HEK293T (cell line): ENCODE measurements at regions not wholly inside any gene's neighbourhood (a gene's known extent, or its start where the extent isn't known, plus 50 kb on each side); places are given as distances from the start of the nearest gene placed in this dataset.

Experiments
- CTCF ChIA-PET: fragments of 350-600 bp; formaldehyde crosslinking; extraction: SDS; loops from one replicate; lab custom pipeline; 2021; ENCODE audit warnings: antibody characterized with exemption, inconsistent platforms; lab: Yijun Ruan, JAX
- POLR2A ChIA-PET: fragments of 350-600 bp; formaldehyde crosslinking; extraction: SDS; loops from one replicate; lab custom pipeline; 2020; ENCODE audit warnings: antibody characterized with exemption, inconsistent platforms; lab: Yijun Ruan, JAX
- DNase-seq: peaks from one replicate; pipeline ENCODE4 v3.0.0; 2012; ENCODE audit warnings: mixed read lengths; ENCODE audit errors: extremely low spot score
- ARNT ChIP-seq: fragments of 450-650 bp; IDR thresholded peaks from 2 replicates; pipeline ENCODE4 v1.6.1; 2017; ENCODE audit warnings: mild to moderate bottlenecking
- BHLHE40 ChIP-seq: fragments of 450-650 bp; IDR thresholded peaks from 2 replicates; pipeline ENCODE4 v1.6.1; 2016; ENCODE audit warnings: mild to moderate bottlenecking, moderate library complexity, borderline replicate concordance
- CTBP1 ChIP-seq: fragments of 450-650 bp; IDR thresholded peaks from 2 replicates; pipeline ENCODE4 v1.6.1; 2016; ENCODE audit warnings: borderline replicate concordance
- ELF4 ChIP-seq: fragments of 450-650 bp; IDR thresholded peaks from 2 replicates; pipeline ENCODE4 v1.6.1; 2017; ENCODE audit warnings: antibody characterized with exemption
- FOXA1 ChIP-seq: fragments of 450-650 bp; IDR thresholded peaks from 2 replicates; pipeline ENCODE4 v1.6.1; 2016; ENCODE audit warnings: mild to moderate bottlenecking
- FOXK2 ChIP-seq: fragments of 450-650 bp; IDR thresholded peaks from 2 replicates; pipeline ENCODE4 v1.6.1; 2016; ENCODE audit warnings: mild to moderate bottlenecking
- FOXM1 ChIP-seq: fragments of 450-650 bp; IDR thresholded peaks from 2 replicates; pipeline ENCODE4 v1.6.1; 2017; ENCODE audit warnings: mild to moderate bottlenecking, borderline replicate concordance
- HDGF ChIP-seq: fragments of 450-650 bp; IDR thresholded peaks from 2 replicates; pipeline ENCODE4 v1.6.1; 2017; ENCODE audit warnings: antibody characterized with exemption, borderline replicate concordance
- L3MBTL2 ChIP-seq: fragments of 450-650 bp; conservative IDR thresholded peaks from 2 replicates; pipeline ENCODE4 v1.6.1; 2016; ENCODE audit warnings: mild to moderate bottlenecking
- LEF1 ChIP-seq: fragments of 450-650 bp; IDR thresholded peaks from 2 replicates; pipeline ENCODE4 v1.6.1; 2017; ENCODE audit warnings: mild to moderate bottlenecking, borderline replicate concordance
- NFRKB ChIP-seq: fragments of 450-650 bp; IDR thresholded peaks from 2 replicates; pipeline ENCODE4 v1.6.1; 2016; ENCODE audit warnings: mild to moderate bottlenecking, moderate library complexity
- SP1 ChIP-seq: fragments of 450-650 bp; IDR thresholded peaks from 2 replicates; pipeline ENCODE4 v1.6.1; 2017
- SUZ12 ChIP-seq: fragments of 450-650 bp; IDR thresholded peaks from 2 replicates; pipeline ENCODE4 v1.6.1; 2016; ENCODE audit warnings: mild to moderate bottlenecking
- TARDBP ChIP-seq: fragments of 450-650 bp; IDR thresholded peaks from 2 replicates; pipeline ENCODE4 v1.6.1; 2016
- ZNF384 ChIP-seq: fragments of 450-650 bp; IDR thresholded peaks from 2 replicates; pipeline ENCODE4 v1.6.1; 2016
- TF ChIP-seq, protein P1 (sequence below): fragments of 450-650 bp; IDR thresholded peaks from 2 replicates; pipeline ENCODE4 v1.6.1; 2016

DNA sequence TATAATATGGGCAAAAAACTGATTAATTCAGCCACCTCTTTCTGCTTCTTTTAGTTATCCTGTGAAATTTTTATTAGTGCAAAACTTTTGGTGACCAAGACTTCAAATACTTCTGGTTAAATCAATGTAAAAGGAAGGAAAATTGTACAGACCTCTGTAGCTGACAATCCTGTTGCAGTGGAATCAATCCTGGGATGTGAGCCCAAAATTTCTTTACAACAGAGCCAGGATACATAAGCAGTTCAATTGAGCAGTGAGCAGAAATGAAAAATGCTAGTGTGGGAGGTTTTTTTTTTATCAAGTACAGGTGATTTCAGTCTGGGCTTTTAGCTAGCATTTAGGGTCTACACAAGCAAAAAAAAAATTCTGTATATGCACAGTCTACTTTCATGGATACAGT, 398.0 kb downstream of the OTOL1 start:
- TF ChIP-seq LEF1 (no peak), L3MBTL2 (no peak)
- ChIA-PET POLR2A (no interaction called here), CTCF (no interaction called here)
- DNase-seq, result no peak

- POLR2A ChIA-PET, result no interaction called here
- TF ChIP-seq NFRKB, result no peak
- TF ChIP-seq SUZ12, result no peak
- TF ChIP-seq, protein P1, sequence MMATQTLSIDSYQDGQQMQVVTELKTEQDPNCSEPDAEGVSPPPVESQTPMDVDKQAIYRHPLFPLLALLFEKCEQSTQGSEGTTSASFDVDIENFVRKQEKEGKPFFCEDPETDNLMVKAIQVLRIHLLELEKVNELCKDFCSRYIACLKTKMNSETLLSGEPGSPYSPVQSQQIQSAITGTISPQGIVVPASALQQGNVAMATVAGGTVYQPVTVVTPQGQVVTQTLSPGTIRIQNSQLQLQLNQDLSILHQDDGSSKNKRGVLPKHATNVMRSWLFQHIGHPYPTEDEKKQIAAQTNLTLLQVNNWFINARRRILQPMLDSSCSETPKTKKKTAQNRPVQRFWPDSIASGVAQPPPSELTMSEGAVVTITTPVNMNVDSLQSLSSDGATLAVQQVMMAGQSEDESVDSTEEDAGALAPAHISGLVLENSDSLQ, result 0 out of 2 replicates have a peak, but pooled peaks have one; percentile 14
- no peak for DNase-seq
- CTCF ChIA-PET, result no interaction called here
Measured at GRCh38 chr3:161905520-161906132, 409.0 kb downstream of the OTOL1 start.

- ChIA-PET CTCF (interaction anchor here (0.7 kb wide), 1 partner anchor 364 kb away, joined by 3 read pairs; no protein-coding TSS in a partner anchor), POLR2A (no interaction called here)
- DNase-seq, result no peak
- no peak for TF ChIP-seq ARNT
- TF ChIP-seq LEF1, result no peak
- no peak for TF ChIP-seq FOXM1
- no peak for TF ChIP-seq ZNF384
- no peak for TF ChIP-seq FOXK2
- no peak for TF ChIP-seq FOXA1
- TF ChIP-seq CTBP1, result no peak
- TF ChIP-seq HDGF, result no peak
- TF ChIP-seq TARDBP, result no peak
- TF ChIP-seq SUZ12, result no peak
- TF ChIP-seq ELF4, result no peak
- TF ChIP-seq, protein P1, result no peak
- TF ChIP-seq BHLHE40, result no peak
- TF ChIP-seq NFRKB, result no peak
- TF ChIP-seq L3MBTL2, result no peak
- TF ChIP-seq SP1, result no peak
Measured at GRCh38 chr3:161913786-161914389, 417.3 kb downstream of the OTOL1 start.

DNA sequence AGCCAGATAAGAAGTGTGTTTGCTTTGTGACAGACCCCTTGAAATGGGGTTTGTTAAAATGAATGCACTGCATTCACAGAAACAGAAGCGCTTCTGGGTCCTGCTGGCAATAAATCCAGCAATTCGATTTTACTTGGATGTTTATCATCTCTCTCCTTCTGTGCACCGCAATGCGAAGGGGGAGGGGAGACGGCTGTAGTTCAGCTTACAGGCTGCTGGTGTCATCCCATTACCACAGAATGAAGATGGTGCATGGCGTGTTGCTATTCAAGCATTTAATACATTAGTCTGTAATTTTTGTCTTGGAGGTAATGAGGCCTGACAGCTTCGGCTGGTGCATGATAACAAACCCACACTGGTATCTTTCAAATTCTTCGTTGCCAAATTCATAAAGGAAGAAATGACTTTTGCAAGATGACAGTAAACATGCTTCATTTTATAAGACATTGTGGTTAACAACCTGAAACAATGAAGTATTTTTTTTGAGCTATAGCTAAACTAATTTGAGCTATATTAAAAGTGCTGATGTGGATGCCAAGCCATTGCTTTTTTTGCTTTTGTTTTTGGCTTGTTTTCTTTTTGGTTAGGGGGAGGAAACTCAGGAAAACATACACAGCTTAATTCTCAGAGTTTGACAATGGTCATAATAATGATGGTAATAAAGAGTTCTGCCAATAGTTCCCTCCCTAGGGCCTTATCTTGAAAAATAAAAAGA, 418.3 kb downstream of the OTOL1 start:
- TF ChIP-seq FOXA1, result no peak
- DNase-seq, result peak; percentile 31
- ChIA-PET CTCF (interaction anchor here (0.8 kb wide), 1 partner anchor 9 kb away, joined by 3 read pairs; no protein-coding TSS in a partner anchor), POLR2A (no interaction called here)

GRCh38 chr3:161915418-161915750, 418.8 kb downstream of the OTOL1 start:
- POLR2A ChIA-PET, result no interaction called here
- TF ChIP-seq ELF4, result no peak
- TF ChIP-seq FOXK2, result no peak
- TF ChIP-seq LEF1, result no peak
- TF ChIP-seq, protein P1, result no peak
- no peak for TF ChIP-seq L3MBTL2
- TF ChIP-seq ZNF384, result no peak
- TF ChIP-seq TARDBP, result no peak
- no peak for TF ChIP-seq SP1
- TF ChIP-seq NFRKB, result no peak
- no peak for TF ChIP-seq SUZ12
- TF ChIP-seq FOXA1, result no peak
- TF ChIP-seq HDGF, result no peak
- no peak for TF ChIP-seq BHLHE40
- CTCF ChIA-PET, result interaction anchor here (0.8 kb wide), 1 partner anchor 8 kb away, joined by 3 read pairs; no protein-coding TSS in a partner anchor
- DNase-seq, result no peak

GRCh38 chr3:161920196-161920595, 423.6 kb downstream of the OTOL1 start:
- CTCF ChIA-PET, result no interaction called here
- TF ChIP-seq BHLHE40, result no peak

GRCh38 chr3:161925749-161926360, 429.2 kb downstream of the OTOL1 start:
- DNase-seq, result no peak
- POLR2A ChIA-PET, result no interaction called here

More at GRCh38 chr3:161920196-161920595, 423.6 kb downstream of the OTOL1 start:
- DNase-seq, result no peak
- POLR2A ChIA-PET, result no interaction called here

More at GRCh38 chr3:161925749-161926360, 429.2 kb downstream of the OTOL1 start:
- CTCF ChIA-PET, result no interaction called here
- TF ChIP-seq CTBP1, result no peak
- no peak for TF ChIP-seq SUZ12
- TF ChIP-seq BHLHE40, result no peak
- TF ChIP-seq LEF1, result no peak
- TF ChIP-seq FOXK2, result no peak
- no peak for TF ChIP-seq FOXM1
- TF ChIP-seq ELF4, result no peak
- TF ChIP-seq HDGF, result no peak
- TF ChIP-seq ZNF384, result no peak
- no peak for TF ChIP-seq NFRKB
- no peak for TF ChIP-seq SP1
- no peak for TF ChIP-seq ARNT
